H1 (cell line): ENCODE measurements at regions not wholly inside any gene's neighbourhood (a gene's known extent, or its start where the extent isn't known, plus 50 kb on each side); places are given as distances from the start of the nearest gene placed in this dataset.

Experiments used
- CTCF ChIA-PET: fragments of 300-600 bp; sonication (Branson Sonifier 250); formaldehyde crosslinking; loops from one replicate; lab custom pipeline; 2021; ENCODE audit not compliant: partially characterized antibody; lab: Charles Lee
- POLR2A ChIA-PET: fragments of 300-600 bp; sonication (Branson Sonifier 250); formaldehyde crosslinking; loops from one replicate; lab custom pipeline; 2021; ENCODE audit warnings: inconsistent platforms; ENCODE audit not compliant: partially characterized antibody; lab: Charles Lee
- DNase-seq, 2 experiments: peaks; one replicate each; pipeline versions ENCODE4 v3.0.0 to v3.0.0-alpha.2; 2010 to 2022; ENCODE audit warnings: low spot score in 2 of 2, low read depth in 1 of 2, mixed read lengths in 1 of 2
- FAIRE-seq: peaks from 2 replicates; lab custom pipeline; 2011; peaks lifted over from hg19 to GRCh38; lab: Jason Lieb, UNC
- H2AFZ ChIP-seq: 2 replicates; pipeline ENCODE4 v1.8.1; 2012; ENCODE audit warnings: low read length, inconsistent platforms
- H2AK5ac ChIP-seq: 2 replicates; pipeline ENCODE4 v1.6.1; 2013; ENCODE audit warnings: low read depth, low read length
- H2BK120ac ChIP-seq: replicated peaks from 2 replicates; pipeline ENCODE3; 2013; ENCODE audit warnings: low read depth, low read length, inconsistent platforms
- H2BK12ac ChIP-seq: 2 replicates; pipeline ENCODE4 v1.6.1; 2013; ENCODE audit warnings: low read depth, low read length
- H2BK15ac ChIP-seq: 2 replicates; pipeline ENCODE4 v1.6.1; 2013; ENCODE audit warnings: low read length
- H2BK20ac ChIP-seq: 2 replicates; pipeline ENCODE4 v1.6.1; 2013; ENCODE audit warnings: low read length
- H2BK5ac ChIP-seq: 2 replicates; pipeline ENCODE4 v1.6.1; 2013; ENCODE audit warnings: low read depth, low read length
- H3K14ac ChIP-seq: 2 replicates; pipeline ENCODE4 v1.6.1; 2013; ENCODE audit warnings: inconsistent platforms; ENCODE audit not compliant: insufficient read length
- H3K18ac ChIP-seq: 2 replicates; pipeline ENCODE4 v1.6.1; 2013; ENCODE audit warnings: low read length; ENCODE audit errors: extremely low read depth
- H3K23ac ChIP-seq: 2 replicates; pipeline ENCODE4 v1.6.1; 2013; ENCODE audit warnings: inconsistent platforms; ENCODE audit not compliant: insufficient read length
- H3K23me2 ChIP-seq: 2 replicates; pipeline ENCODE4 v1.6.1; 2013; ENCODE audit warnings: low read depth, low read length
- H3K27ac ChIP-seq: 2 replicates; pipeline ENCODE4 v1.6.1; 2011; ENCODE audit warnings: low read depth, low read length, inconsistent platforms
- H3K27me3 ChIP-seq, 4 experiments: replicated peaks in 1 of 4; 1 replicate in 1 of 4; 2 replicates in 3 of 4; pipeline versions ENCODE4 v1.6.1 to v1.8.1; 2011 to 2013; ENCODE audit warnings: low read length in 3 of 4, mild to moderate bottlenecking in 3 of 4, inconsistent platforms in 2 of 4, mixed read lengths in 2 of 4, moderate library complexity in 1 of 4; ENCODE audit not compliant: control insufficient read depth in 3 of 4, insufficient read depth in 3 of 4; ENCODE audit errors: extremely low read depth in 1 of 4
- H3K36me3 ChIP-seq, 4 experiments: 2 replicates each; pipeline versions ENCODE4 v1.6.1 to v1.8.1; 2011 to 2013; ENCODE audit warnings: mild to moderate bottlenecking in 4 of 4, low read length in 3 of 4, moderate library complexity in 2 of 4, control low read depth in 1 of 4, inconsistent platforms in 1 of 4; ENCODE audit not compliant: insufficient read depth in 4 of 4, control insufficient read depth in 2 of 4
- H3K4ac ChIP-seq: replicated peaks from 2 replicates; pipeline ENCODE3; 2013; ENCODE audit warnings: low read length, low read depth, mixed read lengths, inconsistent platforms; ENCODE audit not compliant: insufficient read length
- H3K4me1 ChIP-seq, 4 experiments: replicated peaks in 1 of 4; 1 replicate in 1 of 4; 2 replicates in 3 of 4; pipeline versions ENCODE4 v1.6.1 to v1.8.1; 2011 to 2013; ENCODE audit warnings: low read length in 3 of 4, inconsistent platforms in 2 of 4, mixed read lengths in 1 of 4; ENCODE audit not compliant: insufficient read depth in 4 of 4, control insufficient read depth in 3 of 4
- H3K4me2 ChIP-seq, 2 experiments: 2 replicates each; pipeline versions ENCODE4 v1.6.1 to v1.8.1; 2011 to 2013; ENCODE audit warnings: low read depth in 2 of 2, low read length in 2 of 2, control low read depth in 1 of 2, inconsistent platforms in 1 of 2, mild to moderate bottlenecking in 1 of 2; ENCODE audit not compliant: insufficient read depth in 1 of 2
- H3K4me3 ChIP-seq, 4 experiments: fragments of 200-600, 300-600 bp in 1 of 4; sonication (generic), shearing (Covaris generic), sonication (Bioruptor Twin) in 1 of 4; 2 replicates each; pipeline versions ENCODE4 v1.5.1 to v1.8.1; 2011 to 2016; ENCODE audit warnings: low read length in 4 of 4, low read depth in 3 of 4, control low read depth in 2 of 4, inconsistent platforms in 2 of 4, mild to moderate bottlenecking in 2 of 4, mixed read lengths in 1 of 4, moderate library complexity in 1 of 4; ENCODE audit not compliant: insufficient read depth in 2 of 4; ENCODE audit errors: extremely low read depth in 1 of 4
- H3K56ac ChIP-seq: replicated peaks from 2 replicates; pipeline ENCODE3; 2013; ENCODE audit warnings: low read depth, mild to moderate bottlenecking, mixed read lengths, low read length, inconsistent platforms; ENCODE audit not compliant: insufficient read length
- H3K79me1 ChIP-seq: 2 replicates; pipeline ENCODE4 v1.6.1; 2013; ENCODE audit warnings: low read depth, low read length, control low read depth
- H3K79me2 ChIP-seq, 2 experiments: 2 replicates each; pipeline versions ENCODE4 v1.6.1 to v1.8.1; 2012 to 2013; ENCODE audit warnings: low read length in 2 of 2, mild to moderate bottlenecking in 2 of 2, inconsistent platforms in 1 of 2; ENCODE audit not compliant: insufficient read depth in 2 of 2, control insufficient read depth in 1 of 2
- H3K9ac ChIP-seq, 4 experiments: replicated peaks in 1 of 4; 1 replicate in 1 of 4; 2 replicates in 3 of 4; pipeline versions ENCODE4 v1.6.1 to v1.8.1; 2011 to 2013; ENCODE audit warnings: low read depth in 3 of 4, low read length in 3 of 4, control low read depth in 2 of 4, mild to moderate bottlenecking in 2 of 4, moderate library complexity in 2 of 4, inconsistent platforms in 1 of 4; ENCODE audit errors: extremely low read depth in 1 of 4
- H3K9me3 ChIP-seq, 2 experiments: 2 replicates each; pipeline versions ENCODE4 v1.6.1 to v1.8.1; 2012 to 2013; ENCODE audit warnings: mild to moderate bottlenecking in 2 of 2, moderate library complexity in 2 of 2, control low read depth in 1 of 2, inconsistent platforms in 1 of 2, low read depth in 1 of 2, low read length in 1 of 2, mixed read lengths in 1 of 2; ENCODE audit not compliant: insufficient read depth in 2 of 2
- H4K20me1 ChIP-seq, 2 experiments: replicated peaks in 1 of 2; 2 replicates each; pipeline versions ENCODE3 to v1.8.1; 2011 to 2013; ENCODE audit warnings: inconsistent platforms in 2 of 2, low read length in 2 of 2, mild to moderate bottlenecking in 1 of 2; ENCODE audit not compliant: insufficient read depth in 2 of 2, control insufficient read depth in 1 of 2
- H4K5ac ChIP-seq: 2 replicates; pipeline ENCODE4 v1.6.1; 2013; ENCODE audit warnings: low read length, low read depth, mixed read lengths, inconsistent platforms; ENCODE audit not compliant: insufficient read length
- H4K8ac ChIP-seq: 2 replicates; pipeline ENCODE4 v1.8.0; 2013; ENCODE audit warnings: mild to moderate bottlenecking, moderate library complexity, low read length, inconsistent platforms; ENCODE audit not compliant: insufficient read depth; ENCODE audit errors: extremely low read depth
- H4K91ac ChIP-seq: replicated peaks from 2 replicates; pipeline ENCODE3; 2013; ENCODE audit warnings: low read length, mixed read lengths, inconsistent platforms; ENCODE audit not compliant: insufficient read length
- TCF12 ChIP-seq: IDR thresholded peaks from 2 replicates; pipeline ENCODE4 v1.6.1; 2011; ENCODE audit warnings: low read depth, mild to moderate bottlenecking, low read length
- WGBS, 2 experiments: shearing (Covaris generic) in 1 of 2; methylation state at CpG; one replicate each; pipeline versions ENCODE4 v1.1.6 to v1.1.7; 2013 to 2015; ENCODE audit warnings: low lambda C conversion rate in 2 of 2, mixed read lengths in 2 of 2, inconsistent platforms in 1 of 2, low coverage in 1 of 2, missing lambda C conversion rate in 1 of 2; ENCODE audit not compliant: insufficient replicate concordance in 2 of 2, insufficient coverage in 1 of 2, insufficient read length in 1 of 2; ENCODE audit errors: extremely low coverage in 1 of 2, missing lambda C conversion rate in 1 of 2; 5-methylcytosine and 5-hydroxymethylcytosine counted together
- TF ChIP-seq, protein P1 (sequence below): IDR thresholded peaks from 2 replicates; pipeline ENCODE4 v1.6.1; 2011; ENCODE audit warnings: low read length, improper control_type of control experiment

DNA sequence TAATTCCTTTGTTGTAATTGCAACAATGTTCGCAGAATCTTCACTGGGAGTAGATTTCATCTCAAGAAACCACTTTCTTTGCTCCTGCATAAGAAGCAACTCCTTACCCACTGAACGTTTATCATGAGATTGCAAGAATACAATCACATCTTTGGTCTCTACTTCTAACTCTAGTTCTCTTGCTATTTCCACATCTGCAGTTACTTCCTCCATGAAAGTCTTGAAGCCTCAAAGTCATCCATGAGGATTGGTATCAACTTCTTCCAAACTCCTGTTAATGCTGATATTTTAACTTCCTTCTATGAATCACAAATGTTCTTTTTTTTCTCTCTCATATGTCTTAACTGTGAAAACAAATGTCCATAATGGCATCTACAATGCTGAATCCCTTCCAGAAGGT lies 118.6 kb upstream of the RAB4A start:
- no peaks in the 10 kb centered on the region for H3K79me1 ChIP-seq
- CTCF ChIA-PET: interaction anchor here (1.6 to 1.7 kb wide), 2 partner anchors 9 to 35 kb away, joined by 4 to 6 read pairs; no protein-coding TSS in a partner anchor
- H4K8ac ChIP-seq: no peak overlapping the region
- no peak overlapping the region for H2BK20ac ChIP-seq
- H3K56ac ChIP-seq: no peak overlapping the region
- H4K5ac ChIP-seq: no peak overlapping the region
- H4K91ac ChIP-seq: no peak overlapping the region
- FAIRE-seq: no peak
- no peak overlapping the region for H2AK5ac ChIP-seq
- H3K27ac ChIP-seq: no peak overlapping the region
- H3K27me3 ChIP-seq: peaks cover 0 to 4% (median 3%) of the 10 kb centered on the region in 4 experiments; a peak in 2 of 7 replicates
- H3K9me3 ChIP-seq: no peaks in the 10 kb centered on the region
- no peak overlapping the region for H3K14ac ChIP-seq
- H3K79me2 ChIP-seq: no peaks in the 10 kb centered on the region
- peaks cover 4 to 19% (median 12%) of the 10 kb centered on the region in 4 experiments for H3K4me1 ChIP-seq
- no peak overlapping the region for H3K4ac ChIP-seq
- H3K23ac ChIP-seq: no peak overlapping the region
- TF ChIP-seq TCF12: no peak
- TF ChIP-seq, protein P1, sequence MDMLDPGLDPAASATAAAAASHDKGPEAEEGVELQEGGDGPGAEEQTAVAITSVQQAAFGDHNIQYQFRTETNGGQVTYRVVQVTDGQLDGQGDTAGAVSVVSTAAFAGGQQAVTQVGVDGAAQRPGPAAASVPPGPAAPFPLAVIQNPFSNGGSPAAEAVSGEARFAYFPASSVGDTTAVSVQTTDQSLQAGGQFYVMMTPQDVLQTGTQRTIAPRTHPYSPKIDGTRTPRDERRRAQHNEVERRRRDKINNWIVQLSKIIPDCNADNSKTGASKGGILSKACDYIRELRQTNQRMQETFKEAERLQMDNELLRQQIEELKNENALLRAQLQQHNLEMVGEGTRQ: no peak
- TF ChIP-seq, all 59 proteins: peak for 0
- Histone ChIP-seq H3K36me3 (no peaks in the 10 kb centered on the region), H3K23me2 (no peaks in the 10 kb centered on the region), H2BK5ac (no peak overlapping the region), H3K4me3 (no peak overlapping the region), H4K20me1 (no peaks in the 10 kb centered on the region), H2BK12ac (no peak overlapping the region), H3K4me2 (no peak overlapping the region), H3K18ac (no peak overlapping the region), H2AFZ (no peak overlapping the region), H2BK120ac (no peak overlapping the region), H3K9ac (no peak overlapping the region), H2BK15ac (no peak overlapping the region)
- WGBS, 2 experiments: 86% methylated on average over 2 of the region's 2 CpGs; no CpG with 5 or more reads in 1 of the 2 experiments
- POLR2A ChIA-PET: no interaction called here
- no peak for DNase-seq
